ENCODE measurements at regions not wholly inside any gene's neighbourhood (a gene's known extent, or its start where the extent isn't known, plus 50 kb on each side); places are given as distances from the start of the nearest gene placed in this dataset.

DNA sequence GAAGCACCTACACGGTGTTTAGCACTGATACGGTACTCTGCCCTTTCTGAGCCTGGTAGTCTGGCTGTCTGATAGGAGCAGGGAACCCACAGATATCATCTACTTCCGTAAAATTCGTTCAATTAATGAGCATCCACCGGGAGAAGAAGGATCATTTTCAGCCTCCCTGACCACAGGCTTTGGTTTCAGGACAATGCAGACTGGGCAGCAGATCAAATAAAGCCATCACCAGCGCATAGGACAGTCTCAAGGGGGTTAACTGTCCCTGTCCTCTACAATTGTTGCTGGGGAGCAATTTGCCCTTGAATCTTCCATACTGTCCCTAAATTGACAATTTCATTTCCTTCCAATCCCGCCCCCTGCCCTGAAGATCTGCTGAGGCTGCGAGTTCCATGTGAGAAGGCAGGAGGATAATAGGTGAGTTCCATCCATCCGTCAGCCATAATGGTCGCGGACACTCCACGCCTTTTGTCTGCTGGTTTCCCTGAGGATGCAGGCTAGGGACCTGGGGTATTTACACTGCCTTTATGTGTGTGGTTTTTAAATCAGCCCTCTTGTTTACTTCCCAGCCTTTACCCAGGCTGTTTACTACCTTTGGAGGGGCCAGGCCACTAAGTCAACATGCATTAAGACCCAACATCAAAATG lies 110.0 kb downstream of the MYCN start:
- Mint-ChIP-seq H3K4me1 (ENCODE audit: unreplicated experiment) (peaks cover 10% of the 10 kb centered on the region), H3K4me3 (no peak overlapping the region), H3K36me3 (no peaks in the 10 kb centered on the region), H3K27me3 (no peaks in the 10 kb centered on the region), H3K9me3 (no peaks in the 10 kb centered on the region), H3K27ac (peak overlapping the region; percentile 11)
- no peak for DNase-seq (ENCODE audit: extremely low spot score, unreplicated experiment)
- TF ChIP-seq CTCF (conservative IDR thresholded peaks at IDR 0.05): no peak

- no peaks in the 10 kb centered on the region for H3K36me3 Mint-ChIP-seq
- no peak overlapping the region for H3K4me3 Mint-ChIP-seq
- no peak for DNase-seq (ENCODE audit: extremely low spot score, unreplicated experiment)
- H3K4me1 Mint-ChIP-seq (ENCODE audit: unreplicated experiment): peaks cover 10% of the 10 kb centered on the region
- no peaks in the 10 kb centered on the region for H3K27me3 Mint-ChIP-seq
- no peak overlapping the region for H3K27ac Mint-ChIP-seq
- TF ChIP-seq CTCF (conservative IDR thresholded peaks at IDR 0.05): no peak
- no peaks in the 10 kb centered on the region for H3K9me3 Mint-ChIP-seq
These were observed 109.1 kb downstream of the MYCN start for GRCh38 chr2:16049406-16049805.

GRCh38 chr2:16048466-16048865 lies 108.1 kb downstream of the MYCN start:
- Mint-ChIP-seq H3K9me3 (no peaks in the 10 kb centered on the region), H3K27ac (no peak overlapping the region)

DNA sequence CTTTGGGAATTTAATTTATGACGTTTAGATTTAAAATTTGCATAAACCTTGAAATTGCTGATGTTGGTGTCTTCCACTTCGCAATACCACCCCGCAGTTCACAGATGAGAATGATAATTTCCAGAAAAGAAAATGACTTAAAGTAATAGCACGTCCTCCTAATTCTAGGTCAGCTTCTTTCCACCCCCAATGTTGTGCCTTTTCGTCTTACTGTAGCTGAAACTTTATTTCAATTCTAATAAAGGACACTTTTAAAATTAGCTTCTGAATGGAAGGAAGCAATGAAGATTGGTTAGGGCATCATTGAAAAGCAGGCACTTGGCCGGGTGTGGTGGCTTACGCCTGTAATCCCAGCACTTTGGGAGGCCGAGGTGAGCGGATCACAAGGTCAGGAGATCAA lies 107.4 kb downstream of the MYCN start:
- peaks cover 10% of the 10 kb centered on the region for H3K4me1 Mint-ChIP-seq (ENCODE audit: unreplicated experiment)
- H3K9me3 Mint-ChIP-seq: no peaks in the 10 kb centered on the region
- no peaks in the 10 kb centered on the region for H3K36me3 Mint-ChIP-seq
- no peak for DNase-seq (ENCODE audit: extremely low spot score, unreplicated experiment)
- H3K27ac Mint-ChIP-seq: no peak overlapping the region
- no peaks in the 10 kb centered on the region for H3K27me3 Mint-ChIP-seq
- no peak overlapping the region for H3K4me3 Mint-ChIP-seq
- TF ChIP-seq CTCF (conservative IDR thresholded peaks at IDR 0.05): no peak

More at GRCh38 chr2:16048466-16048865, 108.1 kb downstream of the MYCN start:
- TF ChIP-seq CTCF (conservative IDR thresholded peaks at IDR 0.05): no peak
- peaks cover 10% of the 10 kb centered on the region for H3K4me1 Mint-ChIP-seq (ENCODE audit: unreplicated experiment)
- H3K36me3 Mint-ChIP-seq: no peaks in the 10 kb centered on the region
- no peak for DNase-seq (ENCODE audit: extremely low spot score, unreplicated experiment)
- no peak overlapping the region for H3K4me3 Mint-ChIP-seq
- H3K27me3 Mint-ChIP-seq: no peaks in the 10 kb centered on the region

GRCh38 chr2:16046649-16047048 lies 106.3 kb downstream of the MYCN start:
- Mint-ChIP-seq H3K27ac (no peak overlapping the region), H3K36me3 (no peaks in the 10 kb centered on the region), H3K4me1 (ENCODE audit: unreplicated experiment) (peaks cover 10% of the 10 kb centered on the region), H3K9me3 (no peaks in the 10 kb centered on the region), H3K27me3 (no peaks in the 10 kb centered on the region), H3K4me3 (no peak overlapping the region)
- no peak for TF ChIP-seq CTCF (conservative IDR thresholded peaks at IDR 0.05)
- no peak for DNase-seq (ENCODE audit: extremely low spot score, unreplicated experiment)

Measured in type B pancreatic cell (in vitro differentiated cells).